ENCODE measurements at regions not wholly inside any gene's neighbourhood (a gene's known extent, or its start where the extent isn't known, plus 50 kb on each side); places are given as distances from the start of the nearest gene placed in this dataset.

GRCh38 chr4:26238778-26239679 is 81.8 kb upstream of the RBPJ start:
- TF ChIP-seq POLR2A (IDR thresholded peaks at IDR 0.05; ENCODE audit: low read length) (no peak), REST (IDR thresholded peaks at IDR 0.05) (no peak), EP300 (IDR thresholded peaks at IDR 0.05) (no peak)
- TF ChIP-seq, protein P1, sequence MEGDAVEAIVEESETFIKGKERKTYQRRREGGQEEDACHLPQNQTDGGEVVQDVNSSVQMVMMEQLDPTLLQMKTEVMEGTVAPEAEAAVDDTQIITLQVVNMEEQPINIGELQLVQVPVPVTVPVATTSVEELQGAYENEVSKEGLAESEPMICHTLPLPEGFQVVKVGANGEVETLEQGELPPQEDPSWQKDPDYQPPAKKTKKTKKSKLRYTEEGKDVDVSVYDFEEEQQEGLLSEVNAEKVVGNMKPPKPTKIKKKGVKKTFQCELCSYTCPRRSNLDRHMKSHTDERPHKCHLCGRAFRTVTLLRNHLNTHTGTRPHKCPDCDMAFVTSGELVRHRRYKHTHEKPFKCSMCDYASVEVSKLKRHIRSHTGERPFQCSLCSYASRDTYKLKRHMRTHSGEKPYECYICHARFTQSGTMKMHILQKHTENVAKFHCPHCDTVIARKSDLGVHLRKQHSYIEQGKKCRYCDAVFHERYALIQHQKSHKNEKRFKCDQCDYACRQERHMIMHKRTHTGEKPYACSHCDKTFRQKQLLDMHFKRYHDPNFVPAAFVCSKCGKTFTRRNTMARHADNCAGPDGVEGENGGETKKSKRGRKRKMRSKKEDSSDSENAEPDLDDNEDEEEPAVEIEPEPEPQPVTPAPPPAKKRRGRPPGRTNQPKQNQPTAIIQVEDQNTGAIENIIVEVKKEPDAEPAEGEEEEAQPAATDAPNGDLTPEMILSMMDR (IDR thresholded peaks at IDR 0.05) = no peak
- TF ChIP-seq, protein P2, sequence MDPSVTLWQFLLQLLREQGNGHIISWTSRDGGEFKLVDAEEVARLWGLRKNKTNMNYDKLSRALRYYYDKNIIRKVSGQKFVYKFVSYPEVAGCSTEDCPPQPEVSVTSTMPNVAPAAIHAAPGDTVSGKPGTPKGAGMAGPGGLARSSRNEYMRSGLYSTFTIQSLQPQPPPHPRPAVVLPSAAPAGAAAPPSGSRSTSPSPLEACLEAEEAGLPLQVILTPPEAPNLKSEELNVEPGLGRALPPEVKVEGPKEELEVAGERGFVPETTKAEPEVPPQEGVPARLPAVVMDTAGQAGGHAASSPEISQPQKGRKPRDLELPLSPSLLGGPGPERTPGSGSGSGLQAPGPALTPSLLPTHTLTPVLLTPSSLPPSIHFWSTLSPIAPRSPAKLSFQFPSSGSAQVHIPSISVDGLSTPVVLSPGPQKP (IDR thresholded peaks at IDR 0.05; ENCODE audit: low read depth, low read length) = no peak
